ENCODE measurements at regions not wholly inside any gene's neighbourhood (a gene's known extent, or its start where the extent isn't known, plus 50 kb on each side); places are given as distances from the start of the nearest gene placed in this dataset.
"Not testable (repeated sequence)": the region's sequence is repeated elsewhere in the genome, so short reads cannot be mapped to it uniquely, and the experiment has no call there.

- TF ChIP-seq CTCF (IDR thresholded peaks at IDR 0.05), result no peak
- DNase-seq, result no peak
- ATAC-seq, result no peak
- H3K4me1 ChIP-seq (ENCODE audit: low read depth), result no peaks in the 10 kb centered on the region
- H3K9me3 ChIP-seq, result no peaks in the 10 kb centered on the region
- no peaks in the 10 kb centered on the region for H3K36me3 ChIP-seq (ENCODE audit: low read depth)
- intact Hi-C loops (cut with DNase I, micrococcal nuclease), result no loop called here
- no peak overlapping the region for H3K4me3 ChIP-seq
These were observed 204.8 kb downstream of the KCNK2 start for GRCh38 chr1:215287362-215287761.

- intact Hi-C loops (cut with DNase I, micrococcal nuclease), result no loop called here
- Histone ChIP-seq H3K9me3 (peaks cover 6% of the 10 kb centered on the region), H3K4me3 (no peak overlapping the region), H3K4me1 (ENCODE audit: low read depth) (no peaks in the 10 kb centered on the region), H3K36me3 (ENCODE audit: low read depth) (no peaks in the 10 kb centered on the region)
- DNase-seq (no peak), ATAC-seq (no peak)
- TF ChIP-seq CTCF (IDR thresholded peaks at IDR 0.05), result no peak
These were observed 207.5 kb downstream of the KCNK2 start for GRCh38 chr1:215290018-215290417.

DNA sequence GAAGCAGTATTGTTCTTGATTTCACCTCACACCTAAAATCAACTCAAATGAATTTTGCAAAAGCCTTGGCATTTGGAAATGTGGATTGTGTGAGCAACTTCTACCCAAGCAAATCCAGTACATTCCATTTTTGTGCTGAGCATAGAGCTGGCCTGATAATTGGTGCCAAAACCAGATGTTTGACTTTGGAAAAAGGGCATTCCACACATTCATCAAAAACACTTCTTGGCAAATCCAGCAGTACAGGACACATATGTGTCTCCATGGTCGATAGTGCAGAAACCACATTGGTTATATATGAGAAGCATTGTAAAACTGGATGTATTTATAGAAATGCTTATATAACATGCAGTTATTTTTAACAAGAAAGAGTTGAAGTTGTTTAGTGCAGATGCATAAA is 210.4 kb downstream of the KCNK2 start:
- peaks cover 6% of the 10 kb centered on the region for H3K9me3 ChIP-seq
- H3K4me1 ChIP-seq (ENCODE audit: low read depth), result no peaks in the 10 kb centered on the region
- ATAC-seq (no peak), DNase-seq (no peak)
- H3K36me3 ChIP-seq (ENCODE audit: low read depth), result no peaks in the 10 kb centered on the region
- H3K4me3 ChIP-seq, result no peak overlapping the region
- intact Hi-C loops (cut with DNase I, micrococcal nuclease), result no loop called here
- no peak for TF ChIP-seq CTCF (IDR thresholded peaks at IDR 0.05)

DNA sequence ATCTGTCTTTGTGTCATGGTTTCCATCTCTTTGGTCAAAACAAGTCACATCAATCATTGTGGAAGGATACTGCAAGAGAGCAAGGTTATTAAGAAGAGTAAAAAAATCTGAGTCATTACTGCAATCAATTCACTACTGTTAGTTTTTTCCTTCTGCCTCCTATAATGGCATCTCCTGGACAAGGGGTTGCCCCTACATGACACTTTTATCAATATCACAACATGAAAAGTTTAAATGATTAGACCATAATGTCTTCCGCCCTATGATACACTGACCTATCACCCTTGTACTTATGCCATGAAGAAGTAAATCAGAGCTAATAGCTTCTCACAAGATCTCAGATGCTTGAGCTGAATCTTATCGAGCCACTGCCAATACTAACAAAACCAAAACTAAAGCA is 223.9 kb downstream of the KCNK2 start:
- no peak for ATAC-seq
- intact Hi-C loops (cut with DNase I, micrococcal nuclease), result no loop called here
- H3K4me3 ChIP-seq, result no peak overlapping the region
- no peak for DNase-seq
- no peaks in the 10 kb centered on the region for H3K9me3 ChIP-seq
- H3K36me3 ChIP-seq (ENCODE audit: low read depth), result no peaks in the 10 kb centered on the region
- TF ChIP-seq CTCF (IDR thresholded peaks at IDR 0.05), result no peak
- no peaks in the 10 kb centered on the region for H3K4me1 ChIP-seq (ENCODE audit: low read depth)

GRCh38 chr1:215321802-215322201 is 239.3 kb downstream of the KCNK2 start:
- no peak for ATAC-seq
- Histone ChIP-seq H3K4me3 (no peak overlapping the region), H3K9me3 (peaks cover 14% of the 10 kb centered on the region), H3K36me3 (ENCODE audit: low read depth) (no peaks in the 10 kb centered on the region), H3K4me1 (ENCODE audit: low read depth) (no peaks in the 10 kb centered on the region)
- no peak for DNase-seq
- intact Hi-C loops (cut with DNase I, micrococcal nuclease), result no loop called here
- no peak for TF ChIP-seq CTCF (IDR thresholded peaks at IDR 0.05)

GRCh38 chr1:215323992-215324391 is 241.5 kb downstream of the KCNK2 start:
- DNase-seq; H3K4me3 ChIP-seq; ATAC-seq; intact Hi-C loops (cut with DNase I, micrococcal nuclease); H3K36me3 ChIP-seq (ENCODE audit: low read depth); H3K4me1 ChIP-seq (ENCODE audit: low read depth): not testable (repeated sequence)
- H3K9me3 ChIP-seq, result peaks cover 14% of the 10 kb centered on the region

Measured in mucosa of descending colon (tissue), 3 donors.